Memory B cell (primary cell): ENCODE measurements at regions not wholly inside any gene's neighbourhood (a gene's known extent, or its start where the extent isn't known, plus 50 kb on each side); places are given as distances from the start of the nearest gene placed in this dataset.
"Not testable (repeated sequence)": the region's sequence is repeated elsewhere in the genome, so short reads cannot be mapped to it uniquely, and the experiment has no call there.

Experiments used
- ATAC-seq: fragments of 150-1000 bp; cut with Tn5 transposase; 2 replicates; pipeline ENCODE4 v1.10.0; 2021; ENCODE audit warnings: low read depth, mild to moderate bottlenecking, moderate library complexity
- DNase-seq, 2 donors: peaks; one replicate each; pipeline ENCODE4 v3.0.0; 2022; ENCODE audit warnings: low spot score in 2 of 2
- H3K27ac Mint-ChIP-seq: one replicate; pipeline ENCODE4 v1.8.0; 2022; ENCODE audit warnings: mild to moderate bottlenecking, moderate library complexity, mixed read lengths
- H3K27me3 Mint-ChIP-seq: one replicate; pipeline ENCODE4 v1.8.0; 2022; ENCODE audit warnings: mixed read lengths
- H3K36me3 Mint-ChIP-seq: one replicate; pipeline ENCODE4 v1.8.0; 2022; ENCODE audit warnings: mild to moderate bottlenecking, mixed read lengths
- H3K4me1 Mint-ChIP-seq: one replicate; pipeline ENCODE4 v1.8.0; 2022; ENCODE audit warnings: mixed read lengths
- H3K4me3 Mint-ChIP-seq: one replicate; pipeline ENCODE4 v1.8.0; 2022; ENCODE audit warnings: mild to moderate bottlenecking, moderate library complexity, mixed read lengths
- H3K9me3 Mint-ChIP-seq: one replicate; pipeline ENCODE4 v1.8.0; 2022; ENCODE audit warnings: mixed read lengths

DNA sequence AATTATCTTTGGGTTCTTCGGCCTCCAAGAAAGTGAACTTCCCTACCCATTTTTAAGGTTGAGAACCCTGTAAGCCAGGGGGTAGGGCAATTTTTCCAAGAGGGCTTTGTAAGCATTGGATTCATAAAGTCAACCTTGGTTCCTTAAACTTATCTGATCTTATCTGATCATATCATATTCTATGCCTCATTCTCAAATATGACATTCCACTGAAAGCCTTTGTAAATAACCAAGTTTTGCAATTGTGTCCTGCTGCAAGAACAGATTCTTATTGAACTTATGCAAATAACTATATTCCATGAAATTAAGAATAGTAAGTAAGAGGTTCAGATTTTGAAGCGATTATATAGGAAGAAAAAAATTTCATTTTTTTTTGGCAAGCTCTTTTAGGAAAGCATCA, 649.5 kb downstream of the LRRC70 start:
- Mint-ChIP-seq H3K4me1 (no peaks in the 10 kb centered on the region), H3K27ac (no peak overlapping the region), H3K27me3 (no peaks in the 10 kb centered on the region), H3K9me3 (no peaks in the 10 kb centered on the region), H3K4me3 (no peak overlapping the region), H3K36me3 (no peaks in the 10 kb centered on the region)
- DNase-seq (no peak), ATAC-seq (no peak)

DNA sequence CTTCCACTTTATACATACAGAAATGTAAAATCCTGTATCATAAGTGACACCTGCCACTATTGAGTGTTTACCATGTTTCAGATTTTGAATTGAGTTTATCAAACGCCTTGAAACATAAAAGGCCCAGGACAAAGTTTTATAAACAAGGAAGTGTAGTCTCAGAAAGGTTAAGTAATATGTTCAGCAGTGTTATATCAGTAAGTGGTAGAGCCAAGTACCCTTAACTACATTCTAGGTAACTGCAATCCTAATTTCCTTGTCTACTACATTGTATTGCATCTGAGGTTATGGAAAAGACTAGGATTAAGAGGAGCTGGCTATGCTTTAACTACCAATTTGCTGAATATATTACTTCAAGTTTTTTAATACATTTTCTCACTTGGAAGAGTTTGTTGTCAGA, 641.6 kb downstream of the LRRC70 start:
- Mint-ChIP-seq H3K9me3 (peaks cover 1% of the 10 kb centered on the region), H3K27me3 (no peaks in the 10 kb centered on the region), H3K4me1 (no peaks in the 10 kb centered on the region), H3K36me3 (no peaks in the 10 kb centered on the region), H3K4me3 (no peak overlapping the region), H3K27ac (no peak overlapping the region)
- DNase-seq, result no peak
- ATAC-seq, result no peak

DNA sequence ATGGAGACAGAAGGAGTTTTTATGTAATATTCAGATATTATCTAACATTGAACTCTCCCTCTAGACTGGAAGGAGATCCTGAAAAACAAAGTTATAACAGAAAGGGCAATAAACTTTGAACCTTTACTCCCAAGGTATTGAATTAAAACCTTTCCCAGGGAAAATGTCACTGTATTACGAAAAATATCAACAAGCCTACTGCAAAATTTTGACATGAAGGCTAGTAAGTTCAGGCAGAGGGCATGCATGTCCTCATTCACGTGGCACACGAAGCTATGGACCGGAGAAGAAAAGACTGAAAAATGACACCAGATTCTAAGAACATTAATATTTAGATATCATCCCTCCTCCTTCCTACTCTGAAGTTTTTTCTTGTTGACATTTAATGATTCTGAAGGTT, 638.8 kb downstream of the LRRC70 start:
- ATAC-seq, result no peak
- Mint-ChIP-seq H3K27ac (no peak overlapping the region), H3K27me3 (no peaks in the 10 kb centered on the region), H3K36me3 (peaks cover 2% of the 10 kb centered on the region), H3K4me3 (no peak overlapping the region), H3K9me3 (peaks cover 4% of the 10 kb centered on the region), H3K4me1 (no peaks in the 10 kb centered on the region)
- no peak for DNase-seq

DNA sequence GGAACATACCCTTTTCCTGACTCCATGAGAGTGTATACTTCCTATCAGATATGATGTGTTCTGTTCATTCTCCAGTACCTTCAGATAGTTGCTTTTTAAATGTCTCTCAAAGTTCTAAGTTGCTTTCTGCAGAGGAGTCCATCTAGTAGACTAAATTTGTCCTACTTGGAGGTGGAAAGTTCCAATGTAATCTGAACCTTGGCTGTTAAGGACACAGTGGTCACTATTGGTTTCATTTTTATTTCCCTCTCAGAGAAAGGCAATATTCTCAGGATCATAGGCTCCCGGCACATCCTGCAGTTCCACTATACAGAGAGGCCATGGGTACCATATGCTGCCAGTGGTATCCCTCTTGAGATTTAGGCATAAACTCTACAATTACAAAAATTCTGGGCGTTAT, 634.6 kb downstream of the LRRC70 start:
- Mint-ChIP-seq H3K36me3 (peaks cover 2% of the 10 kb centered on the region), H3K27ac (no peak overlapping the region), H3K4me1 (no peaks in the 10 kb centered on the region), H3K9me3 (peaks cover 2% of the 10 kb centered on the region), H3K4me3 (no peak overlapping the region), H3K27me3 (no peaks in the 10 kb centered on the region)
- ATAC-seq (no peak), DNase-seq (no peak)

DNA sequence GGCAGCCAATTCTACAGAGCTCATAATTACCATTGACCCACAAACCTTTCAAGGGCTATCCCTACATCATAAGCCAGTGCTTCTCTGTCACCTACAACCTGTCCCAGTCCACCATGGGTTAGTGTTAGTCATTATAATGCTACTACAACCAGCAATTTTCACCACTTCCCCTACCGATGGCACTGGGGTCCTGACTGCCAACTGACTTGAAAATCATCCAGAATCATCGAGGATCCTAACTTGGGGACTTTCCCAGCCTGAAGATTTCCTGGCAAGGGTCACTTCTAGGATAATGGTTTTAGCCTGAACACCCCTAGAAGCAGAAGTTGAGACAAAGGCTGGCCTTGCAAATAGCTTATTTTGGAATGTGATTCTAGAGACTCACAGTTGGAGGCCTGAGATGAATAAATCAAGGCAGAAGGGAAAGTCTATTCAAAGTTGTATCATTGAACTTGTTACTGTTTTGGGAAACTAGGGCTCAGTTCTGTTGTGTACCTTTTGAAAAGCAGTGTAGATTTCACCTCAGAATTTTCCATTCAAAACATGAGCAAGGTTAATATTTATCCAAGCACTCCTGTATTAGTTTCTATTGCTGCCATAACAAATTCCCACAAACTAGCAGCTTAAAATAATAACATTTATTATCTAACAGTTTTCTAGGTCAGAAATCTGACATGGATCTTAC, 633.0 kb downstream of the LRRC70 start:
- no peaks in the 10 kb centered on the region for H3K4me1 Mint-ChIP-seq
- H3K27ac Mint-ChIP-seq, result no peak overlapping the region
- H3K36me3 Mint-ChIP-seq, result peaks cover 2% of the 10 kb centered on the region
- ATAC-seq (no peak), DNase-seq (no peak)
- H3K27me3 Mint-ChIP-seq, result no peaks in the 10 kb centered on the region
- no peak overlapping the region for H3K4me3 Mint-ChIP-seq
- peaks cover 5% of the 10 kb centered on the region for H3K9me3 Mint-ChIP-seq

DNA sequence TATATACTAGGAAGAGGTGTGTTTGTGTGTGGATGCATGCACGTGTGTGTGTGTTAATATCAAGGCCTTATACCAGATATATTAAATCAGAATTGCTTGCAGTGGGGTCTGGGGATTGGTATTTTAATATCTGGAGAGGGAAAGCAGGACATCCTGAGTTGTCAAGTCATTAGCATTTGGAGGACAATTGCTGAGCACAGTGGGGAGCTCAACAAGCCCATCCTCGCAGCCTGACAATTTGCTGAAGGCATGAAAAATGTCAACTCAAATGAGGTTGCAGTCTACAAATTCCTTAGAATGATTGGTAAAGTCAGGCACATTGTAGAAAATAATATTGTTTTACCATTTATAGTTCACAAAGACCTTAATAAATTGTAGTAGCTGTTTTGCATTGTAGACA, 627.4 kb downstream of the LRRC70 start:
- no peaks in the 10 kb centered on the region for H3K27me3 Mint-ChIP-seq
- DNase-seq, result no peak
- no peak overlapping the region for H3K4me3 Mint-ChIP-seq
- no peak for ATAC-seq
- H3K4me1 Mint-ChIP-seq, result no peaks in the 10 kb centered on the region
- no peak overlapping the region for H3K27ac Mint-ChIP-seq
- peaks cover 7% of the 10 kb centered on the region for H3K9me3 Mint-ChIP-seq
- H3K36me3 Mint-ChIP-seq, result no peaks in the 10 kb centered on the region

DNA sequence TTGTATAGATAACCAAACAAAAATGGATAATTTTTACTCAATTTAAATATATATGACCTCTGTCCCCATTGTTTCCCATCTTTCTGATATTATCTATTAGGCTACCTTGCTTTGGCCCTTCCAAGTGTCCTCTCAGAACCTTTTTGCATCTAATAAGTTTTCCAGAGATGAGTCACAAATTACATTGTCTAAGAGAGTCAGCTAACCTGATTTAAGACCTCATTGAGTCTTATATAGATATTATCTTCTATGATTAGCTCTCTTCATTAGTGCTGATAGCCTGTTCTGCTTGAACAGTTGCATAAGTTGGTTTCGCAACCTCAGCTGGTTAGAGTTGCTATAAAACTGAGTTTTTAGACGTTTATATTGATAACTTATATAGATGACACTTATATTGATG, 623.1 kb downstream of the LRRC70 start:
- ATAC-seq (no peak), DNase-seq (no peak)
- H3K27me3 Mint-ChIP-seq, result no peaks in the 10 kb centered on the region
- H3K4me3 Mint-ChIP-seq, result no peak overlapping the region
- no peaks in the 10 kb centered on the region for H3K36me3 Mint-ChIP-seq
- no peaks in the 10 kb centered on the region for H3K4me1 Mint-ChIP-seq
- no peak overlapping the region for H3K27ac Mint-ChIP-seq
- peaks cover 6% of the 10 kb centered on the region for H3K9me3 Mint-ChIP-seq

DNA sequence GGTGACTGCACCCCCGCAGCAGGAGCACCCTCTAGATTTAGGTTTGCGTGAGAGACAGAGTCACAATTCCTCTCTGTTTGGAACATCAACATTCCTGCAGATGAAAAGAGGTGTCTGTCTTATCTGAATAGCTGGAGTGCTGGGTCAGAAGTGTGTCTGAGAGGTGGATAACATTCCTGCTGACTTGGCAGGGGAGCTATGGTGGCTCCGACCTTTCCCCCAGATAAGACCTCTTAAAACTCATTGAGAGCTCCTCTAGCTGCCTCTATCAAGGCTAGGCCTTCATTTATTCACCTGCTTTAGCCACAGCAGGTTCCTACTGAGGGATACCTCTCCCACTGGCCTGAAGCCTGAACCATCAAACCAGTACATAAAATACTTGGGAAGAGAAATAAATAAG, 615.5 kb downstream of the LRRC70 start:
- peaks cover 4% of the 10 kb centered on the region for H3K9me3 Mint-ChIP-seq
- ATAC-seq (no peak), DNase-seq (no peak)
- no peaks in the 10 kb centered on the region for H3K27me3 Mint-ChIP-seq
- no peak overlapping the region for H3K4me3 Mint-ChIP-seq
- H3K36me3 Mint-ChIP-seq, result no peaks in the 10 kb centered on the region
- no peaks in the 10 kb centered on the region for H3K4me1 Mint-ChIP-seq
- H3K27ac Mint-ChIP-seq, result no peak overlapping the region

DNA sequence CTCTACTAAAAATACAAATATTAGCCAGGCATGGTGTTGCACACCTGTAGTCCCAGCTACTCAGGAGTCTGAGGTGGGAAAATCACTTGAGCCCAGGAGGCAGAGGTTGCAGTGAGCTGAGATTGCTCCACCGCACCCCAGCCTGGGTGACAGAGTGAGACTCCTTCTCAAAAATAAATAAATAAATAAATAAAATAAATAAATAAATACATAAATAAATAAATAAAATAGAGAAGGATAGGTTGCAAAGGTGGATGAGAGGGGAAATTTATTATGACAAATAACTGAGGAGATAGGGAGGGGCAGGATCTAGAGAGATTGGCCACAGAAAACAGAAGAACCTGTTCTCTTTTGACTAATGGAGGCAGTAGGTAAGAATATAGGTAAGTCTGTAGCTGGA, 601.6 kb downstream of the LRRC70 start:
- H3K27ac Mint-ChIP-seq, ATAC-seq, H3K27me3 Mint-ChIP-seq, DNase-seq, H3K4me3 Mint-ChIP-seq, H3K4me1 Mint-ChIP-seq, H3K9me3 Mint-ChIP-seq, H3K36me3 Mint-ChIP-seq: not testable (repeated sequence)

DNA sequence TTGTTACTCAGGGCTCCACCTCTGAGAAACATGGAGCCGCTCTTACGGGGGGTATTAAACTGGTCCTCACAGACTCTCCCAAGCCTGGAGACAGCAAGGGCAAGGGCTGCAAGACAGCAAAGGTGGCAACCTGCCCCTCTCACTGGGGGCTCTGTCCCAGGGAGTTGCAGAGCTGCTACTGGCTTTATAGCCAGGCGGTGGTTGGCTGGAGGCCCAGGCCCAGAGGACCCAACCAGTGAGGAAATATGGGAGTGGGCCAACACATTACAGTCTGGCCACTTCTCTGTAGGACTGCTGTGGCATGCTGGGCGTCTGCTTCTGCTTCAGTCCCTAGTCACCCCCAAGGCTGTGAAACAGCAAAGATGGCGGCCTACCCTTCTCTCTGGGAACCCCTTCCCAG, 597.2 kb downstream of the LRRC70 start:
- H3K4me3 Mint-ChIP-seq, result no peak overlapping the region
- DNase-seq (no peak), ATAC-seq (no peak)
- H3K27me3 Mint-ChIP-seq, result no peaks in the 10 kb centered on the region
- peaks cover 3% of the 10 kb centered on the region for H3K9me3 Mint-ChIP-seq
- no peaks in the 10 kb centered on the region for H3K4me1 Mint-ChIP-seq
- H3K36me3 Mint-ChIP-seq, result no peaks in the 10 kb centered on the region
- H3K27ac Mint-ChIP-seq, result no peak overlapping the region

DNA sequence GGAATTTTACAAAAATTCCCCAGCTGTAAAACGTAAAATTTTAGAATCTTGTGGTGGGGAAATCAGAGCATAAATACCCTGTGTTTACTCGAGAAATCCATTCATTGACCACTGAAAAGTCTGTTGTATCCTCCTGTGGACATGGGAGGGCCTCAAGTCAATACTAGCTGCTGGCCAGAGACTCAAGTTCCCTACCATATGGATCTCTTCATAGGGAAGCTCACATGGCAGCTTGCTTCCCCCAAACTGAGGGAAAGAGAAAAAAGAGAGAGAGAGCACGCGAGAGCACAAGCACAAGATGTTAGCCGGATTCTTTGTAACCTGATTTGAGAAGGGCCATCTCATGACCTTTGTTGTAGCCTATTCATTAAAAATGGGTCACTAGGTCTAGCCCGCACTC, 591.9 kb downstream of the LRRC70 start:
- Mint-ChIP-seq H3K9me3 (peaks cover 1% of the 10 kb centered on the region), H3K27me3 (no peaks in the 10 kb centered on the region), H3K27ac (no peak overlapping the region), H3K36me3 (no peaks in the 10 kb centered on the region), H3K4me3 (no peak overlapping the region), H3K4me1 (no peaks in the 10 kb centered on the region)
- DNase-seq (no peak), ATAC-seq (no peak)

DNA sequence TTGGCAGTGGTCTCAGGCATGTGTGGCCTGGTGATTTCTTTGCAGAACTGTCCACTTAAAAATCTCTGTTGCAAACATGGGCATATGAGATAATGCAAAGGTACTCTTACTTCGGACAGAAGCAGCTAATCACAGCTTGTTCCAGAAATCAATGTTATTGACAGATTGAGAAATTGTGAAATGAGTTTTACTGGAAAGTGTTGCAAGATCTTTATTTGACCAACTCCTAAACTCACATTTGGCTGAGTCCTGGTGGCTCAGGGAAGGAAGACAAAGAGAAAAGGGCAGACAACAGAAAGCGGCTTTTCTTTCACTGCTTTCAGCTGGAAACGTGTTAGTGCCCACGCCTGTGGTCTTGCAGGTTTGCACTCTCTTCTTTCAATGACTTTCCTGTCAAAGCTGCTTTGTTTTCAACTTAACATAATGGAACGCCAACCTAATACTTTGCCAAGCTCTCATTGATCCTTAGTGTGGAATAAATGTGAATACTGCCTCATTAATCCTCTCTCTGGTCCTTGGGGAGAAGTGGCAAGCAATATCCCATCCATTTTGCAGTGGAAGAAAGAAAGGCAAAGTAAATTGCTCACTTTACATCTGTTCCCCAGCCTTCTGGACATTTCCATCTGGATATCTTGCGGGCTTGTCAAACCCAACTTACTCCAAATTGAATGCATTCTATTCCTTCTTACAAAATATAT, 586.4 kb downstream of the LRRC70 start:
- Mint-ChIP-seq H3K4me1 (no peaks in the 10 kb centered on the region), H3K9me3 (peaks cover 1% of the 10 kb centered on the region)

DNA sequence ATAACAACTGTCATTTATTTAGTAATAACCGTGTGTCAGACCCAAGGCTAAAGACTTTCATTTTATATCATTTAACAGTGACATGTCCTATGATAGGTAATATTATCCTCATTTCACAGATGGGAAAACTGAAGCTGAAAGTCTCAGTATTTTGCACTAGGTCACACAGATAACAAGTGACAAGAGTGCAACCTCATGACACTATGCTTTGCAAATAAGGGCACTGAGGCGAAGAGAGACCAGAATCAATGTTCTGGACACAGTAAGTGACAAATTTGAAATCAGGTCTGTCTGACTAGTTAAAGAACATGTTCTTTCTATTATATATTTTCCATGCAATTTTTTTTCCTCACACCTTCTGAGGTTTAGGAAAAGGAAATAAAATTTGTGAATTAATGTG, 585.7 kb downstream of the LRRC70 start:
- ATAC-seq (no peak), DNase-seq (no peak)
- Mint-ChIP-seq H3K36me3 (no peaks in the 10 kb centered on the region), H3K4me1 (no peaks in the 10 kb centered on the region), H3K9me3 (peaks cover 1% of the 10 kb centered on the region), H3K27ac (no peak overlapping the region), H3K27me3 (no peaks in the 10 kb centered on the region), H3K4me3 (no peak overlapping the region)

More for the DNA sequence above, 586.4 kb downstream of the LRRC70 start:
- H3K36me3 Mint-ChIP-seq, result no peaks in the 10 kb centered on the region
- no peaks in the 10 kb centered on the region for H3K27me3 Mint-ChIP-seq
- H3K27ac Mint-ChIP-seq, result no peak overlapping the region
- no peak overlapping the region for H3K4me3 Mint-ChIP-seq
- ATAC-seq (no peak), DNase-seq (no peak)

DNA sequence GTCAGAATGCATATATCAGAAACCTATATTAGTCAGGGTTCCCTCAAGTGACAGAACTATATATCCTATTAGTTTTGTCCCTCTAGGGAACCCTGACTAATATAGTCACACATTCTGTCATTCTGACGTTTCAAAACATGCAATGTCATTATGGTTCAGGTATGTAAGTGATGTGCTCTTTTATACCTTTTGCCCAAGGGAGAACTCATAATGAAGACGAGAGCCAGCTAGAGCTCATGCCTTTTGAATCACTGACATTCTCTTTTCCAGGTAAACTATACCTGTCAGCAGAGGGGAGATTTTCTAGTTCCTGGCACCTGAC, 576.7 kb downstream of the LRRC70 start:
- H3K4me1 Mint-ChIP-seq, result no peaks in the 10 kb centered on the region

More for the DNA sequence above, 576.7 kb downstream of the LRRC70 start:
- ATAC-seq, result no peak
- Mint-ChIP-seq H3K27me3 (no peaks in the 10 kb centered on the region), H3K4me3 (no peak overlapping the region), H3K9me3 (peaks cover 1% of the 10 kb centered on the region), H3K27ac (no peak overlapping the region), H3K36me3 (no peaks in the 10 kb centered on the region)
- DNase-seq, result no peak
